GM12878 (cell line): ENCODE measurements at regions not wholly inside any gene's neighbourhood (a gene's known extent, or its start where the extent isn't known, plus 50 kb on each side); places are given as distances from the start of the nearest gene placed in this dataset.

Experiments
- ATAC-seq: fragments of 200-7000 bp; cut with Tn5 transposase; 3 replicates; pipeline ENCODE4 v1.9.1; 2020; ENCODE audit warnings: mild to moderate bottlenecking, moderate library complexity
- BruUV-seq: library from RNA; stranded (reverse); fragments of 400-500 nt; replicated peaks from 2 replicates; lab custom pipeline; 2021; lab: Mats Ljungman, UMichigan
- CTCF ChIA-PET: fragments of 300-600 bp; sonication (Branson Sonifier 250); formaldehyde crosslinking; extraction: SDS; loops from one replicate; lab custom pipeline; 2021; ENCODE audit warnings: inconsistent platforms; lab: Yijun Ruan, JAX
- POLR2A ChIA-PET: fragments of 350-600 bp; formaldehyde crosslinking; extraction: SDS; loops from one replicate; lab custom pipeline; 2021; ENCODE audit warnings: inconsistent platforms; lab: Charles Lee
- RAD21 ChIA-PET: fragments of 300-600 bp; sonication (Branson Sonifier 250); formaldehyde crosslinking; loops from one replicate; lab custom pipeline; 2023; ENCODE audit warnings: antibody characterized with exemption; ENCODE audit not compliant: unreplicated experiment; lab: Charles Lee
- SMC1A ChIA-PET: fragments of 300-600 bp; sonication (Branson Sonifier 250); formaldehyde crosslinking; loops from one replicate; lab custom pipeline; 2023; ENCODE audit not compliant: unreplicated experiment, uncharacterized antibody; lab: Charles Lee
- DNase-seq: peaks from one replicate; pipeline ENCODE4 v3.0.0-alpha.2; 2011; ENCODE audit warnings: low read depth, low spot score
- FAIRE-seq: peaks from 3 replicates; lab custom pipeline; 2011; peaks lifted over from hg19 to GRCh38; lab: Jason Lieb, UNC
- H2AFZ ChIP-seq: 2 replicates; pipeline ENCODE4 v1.6.0; 2011; ENCODE audit warnings: low read depth, low read length, control low read depth; ENCODE audit not compliant: control insufficient read depth
- H3K27ac ChIP-seq: 2 replicates; pipeline ENCODE4 v1.5.1; 2011; ENCODE audit warnings: control low read depth; ENCODE audit not compliant: control insufficient read depth, insufficient read depth
- H3K27me3 ChIP-seq, 2 experiments: replicated peaks in 1 of 2; 2 replicates each; pipeline versions ENCODE4 v1.6.0 to v1.6.1; 2011; ENCODE audit warnings: low read length in 1 of 2; ENCODE audit not compliant: control insufficient read depth in 2 of 2, insufficient read depth in 2 of 2
- H3K36me3 ChIP-seq, 2 experiments: 2 replicates each; pipeline ENCODE4 v1.5.1; 2011; ENCODE audit warnings: low read length in 1 of 2; ENCODE audit not compliant: control insufficient read depth in 2 of 2, insufficient read depth in 2 of 2
- H3K4me1 ChIP-seq: 2 replicates; pipeline ENCODE4 v1.6.1; 2011; ENCODE audit warnings: mild to moderate bottlenecking, low read length, moderate library complexity, mixed read lengths; ENCODE audit not compliant: control insufficient read depth, insufficient read depth
- H3K4me2 ChIP-seq: 2 replicates; pipeline ENCODE4 v1.6.0; 2011; ENCODE audit warnings: control low read depth; ENCODE audit not compliant: control insufficient read depth, insufficient read depth
- H3K4me3 ChIP-seq: fragments of 200-600 bp; sonication (generic); 2 replicates; pipeline ENCODE4 v1.5.1; 2016
- H3K79me2 ChIP-seq: 2 replicates; pipeline ENCODE4 v1.6.0; 2011; ENCODE audit warnings: low read length; ENCODE audit not compliant: control insufficient read depth, insufficient read depth
- H3K9ac ChIP-seq: 2 replicates; pipeline ENCODE4 v1.8.0; 2011; ENCODE audit warnings: low read length, control low read depth, mixed read lengths; ENCODE audit not compliant: control insufficient read depth, insufficient read depth
- H3K9me3 ChIP-seq: replicated peaks from 3 replicates; pipeline ENCODE4 v1.5.1; 2011; ENCODE audit warnings: mild to moderate bottlenecking, low read length; ENCODE audit not compliant: control insufficient read depth, insufficient read depth
- H4K20me1 ChIP-seq: 2 replicates; pipeline ENCODE4 v1.6.0; 2011; ENCODE audit not compliant: control insufficient read depth, insufficient read depth
- CREM ChIP-seq: IDR thresholded peaks from 2 replicates; pipeline ENCODE4 v1.6.1; 2014; ENCODE audit warnings: antibody characterized with exemption, low read depth
- E2F4 ChIP-seq: IDR thresholded peaks from 2 replicates; pipeline ENCODE4 v1.6.1; 2012; ENCODE audit warnings: low read depth, low read length, improper control_type of control experiment
- GATAD2B ChIP-seq: fragments of 450-650 bp; conservative IDR thresholded peaks from 2 replicates; pipeline ENCODE4 v1.6.1; 2017; ENCODE audit warnings: low read depth, mild to moderate bottlenecking, moderate library complexity
- HDAC2 ChIP-seq: fragments of 200-600 bp; sonication (generic); IDR thresholded peaks from 2 replicates; pipeline ENCODE4 v1.6.1; 2017
- IRF3 ChIP-seq: fragments of 450-650 bp; IDR thresholded peaks from 2 replicates; pipeline ENCODE4 v1.6.1; 2014; ENCODE audit warnings: mild to moderate bottlenecking
- KLF5 ChIP-seq: fragments of 450-650 bp; IDR thresholded peaks from 2 replicates; pipeline ENCODE4 v1.6.1; 2014; ENCODE audit warnings: mild to moderate bottlenecking; ENCODE audit not compliant: partially characterized antibody
- MEF2B ChIP-seq: fragments of 450-650 bp; IDR thresholded peaks from 2 replicates; pipeline ENCODE4 v1.6.1; 2018; ENCODE audit warnings: mild to moderate bottlenecking, moderate library complexity; ENCODE audit not compliant: partially characterized antibody, poor library complexity, severe bottlenecking
- MXI1 ChIP-seq: fragments of 150-350 bp; IDR thresholded peaks from 2 replicates; pipeline ENCODE4 v1.6.1; 2011; ENCODE audit warnings: low read depth, mild to moderate bottlenecking, inconsistent platforms, low read length, improper control_type of control experiment
- NR2C2 ChIP-seq: IDR thresholded peaks from 2 replicates; pipeline ENCODE4 v1.6.1; 2011; ENCODE audit warnings: borderline replicate concordance, low read depth; ENCODE audit not compliant: control insufficient read depth, insufficient read length
- POU2F2 ChIP-seq: IDR thresholded peaks from 3 replicates; pipeline ENCODE4 v1.6.1; 2011; ENCODE audit warnings: low read depth, mild to moderate bottlenecking, low read length, borderline replicate concordance
- PRDM15 ChIP-seq: fragments of 450-650 bp; formaldehyde crosslinking; IDR thresholded peaks from 2 replicates; pipeline ENCODE4 v1.4.0; 2020; ENCODE audit warnings: mild to moderate bottlenecking, moderate library complexity
- RAD21 ChIP-seq: IDR thresholded peaks from 2 replicates; pipeline ENCODE4 v1.6.1; 2011; ENCODE audit warnings: mild to moderate bottlenecking, low read depth, low read length, moderate library complexity; ENCODE audit not compliant: insufficient read depth
- RUNX3 ChIP-seq: IDR thresholded peaks from 2 replicates; pipeline ENCODE4 v1.6.1; 2012; ENCODE audit warnings: low read length, inconsistent platforms
- SIN3A ChIP-seq: IDR thresholded peaks from 2 replicates; pipeline ENCODE4 v1.6.1; 2012; ENCODE audit warnings: low read depth, low read length, improper control_type of control experiment
- SMAD1 ChIP-seq: fragments of 450-650 bp; IDR thresholded peaks from 2 replicates; pipeline ENCODE4 v1.6.1; 2018; ENCODE audit warnings: mild to moderate bottlenecking, low read depth; ENCODE audit not compliant: partially characterized antibody
- SP1 ChIP-seq: IDR thresholded peaks from one replicate; pipeline ENCODE4 v1.6.1; 2011; ENCODE audit warnings: low read depth, low read length
- STAT3 ChIP-seq: IDR thresholded peaks from 2 replicates; pipeline ENCODE4 v1.6.1; 2011; ENCODE audit warnings: low read depth, low read length, improper control_type of control experiment
- USF2 ChIP-seq: IDR thresholded peaks from 2 replicates; pipeline ENCODE4 v1.6.1; 2011; ENCODE audit warnings: low read depth, low read length, improper control_type of control experiment, borderline replicate concordance
- ZNF274 ChIP-seq: IDR thresholded peaks from one replicate; pipeline ENCODE4 v1.8.0; 2011; ENCODE audit not compliant: insufficient read length, insufficient read depth
- ZNF384 ChIP-seq: IDR thresholded peaks from 2 replicates; pipeline ENCODE4 v1.6.1; 2012; ENCODE audit warnings: low read depth, mild to moderate bottlenecking, low read length, improper control_type of control experiment, borderline replicate concordance
- WGBS: methylation state at CpG from one replicate; pipeline ENCODE4 v1.1.6; 2016; ENCODE audit warnings: low lambda C conversion rate; ENCODE audit not compliant: insufficient replicate concordance, insufficient coverage; ENCODE audit errors: missing lambda C conversion rate; 5-methylcytosine and 5-hydroxymethylcytosine counted together
- in situ Hi-C: fragments of 300-500 bp; cut with MboI; formaldehyde crosslinking; loops from 9 replicates; pipeline ENCODE4 v1.14.3; 2018; ENCODE audit warnings: mixed read lengths
- intact Hi-C: fragments of 100-400 bp; cut with micrococcal nuclease; formaldehyde crosslinking; loops from one replicate; pipeline ENCODE4 v1.14.2; 2022; ENCODE audit not compliant: unreplicated experiment

GRCh38 chr16:5903153-5903552, 805.6 kb upstream of the EEF2KMT start:
- Histone ChIP-seq H3K4me3 (no peak overlapping the region), H2AFZ (no peak overlapping the region), H3K9ac (no peak overlapping the region), H3K9me3 (no peaks in the 10 kb centered on the region; the same call in 2 of the 3 replicates), H4K20me1 (no peaks in the 10 kb centered on the region), H3K36me3 (no peaks in the 10 kb centered on the region), H3K27ac (no peak overlapping the region), H3K27me3 (no peaks in the 10 kb centered on the region), H3K4me1 (no peaks in the 10 kb centered on the region), H3K79me2 (no peaks in the 10 kb centered on the region), H3K4me2 (no peak overlapping the region)
- ATAC-seq (no peak), DNase-seq (no peak), FAIRE-seq (no peak)
- POLR2A ChIA-PET: no interaction called here
- WGBS: 12% methylated on average over 3 of the region's 3 CpGs
- TF ChIP-seq SMAD1: no peak
- no peak for TF ChIP-seq STAT3
- no peak for TF ChIP-seq POU2F2
- TF ChIP-seq RUNX3: no peak
- no peak for TF ChIP-seq SP1
- no peak for TF ChIP-seq IRF3
- TF ChIP-seq SIN3A: no peak
- no peak for TF ChIP-seq KLF5
- no peak for TF ChIP-seq E2F4
- no peak for TF ChIP-seq ZNF384
- TF ChIP-seq PRDM15 (CRISPR knock-in tag): no peak
- TF ChIP-seq USF2: no peak
- no peak for TF ChIP-seq ZNF274
- TF ChIP-seq CREM: no peak
- no peak for TF ChIP-seq GATAD2B
- TF ChIP-seq RAD21: no peak
- no peak for TF ChIP-seq NR2C2
- TF ChIP-seq HDAC2: no peak
- TF ChIP-seq MEF2B: no peak
- TF ChIP-seq MXI1: no peak
- CTCF ChIA-PET: no interaction called here
- SMC1A ChIA-PET: no interaction called here
- in situ Hi-C loops: no loop called here
- no TSS peak for BruUV-seq
- intact Hi-C loops: no loop called here
- RAD21 ChIA-PET: no interaction called here
